HEK293 (cell line): ENCODE measurements at regions not wholly inside any gene's neighbourhood (a gene's known extent, or its start where the extent isn't known, plus 50 kb on each side); places are given as distances from the start of the nearest gene placed in this dataset.

Experiments
- CTCF ChIA-PET: fragments of 350-600 bp; formaldehyde crosslinking; extraction: SDS; loops from one replicate; lab custom pipeline; 2021; ENCODE audit warnings: antibody characterized with exemption; lab: Yijun Ruan, JAX
- POLR2A ChIA-PET: fragments of 300-600 bp; formaldehyde crosslinking; extraction: SDS; loops from one replicate; lab custom pipeline; 2020; ENCODE audit warnings: antibody characterized with exemption, inconsistent platforms; lab: Yijun Ruan, JAX
- H3K27ac ChIP-seq: fragments of 200-500 bp; sonication (Bioruptor generic); 2 replicates; pipeline ENCODE4 v1.5.1; 2014; ENCODE audit warnings: low read depth, low read length, control low read depth, inconsistent platforms; ENCODE audit errors: extremely low read depth
- H3K36me3 ChIP-seq, 2 experiments: fragments of 200-500 bp in 1 of 2; sonication (Bioruptor generic) in 1 of 2; 1 replicate in 1 of 2; 2 replicates in 1 of 2; pipeline ENCODE4 v1.5.1; 2014 to 2017; ENCODE audit warnings: inconsistent platforms in 2 of 2, low read length in 2 of 2; ENCODE audit not compliant: control insufficient read depth in 2 of 2, insufficient read depth in 1 of 2
- H3K4me1 ChIP-seq: fragments of 200-500 bp; sonication (Bioruptor generic); 2 replicates; pipeline ENCODE4 v1.5.1; 2014; ENCODE audit warnings: mild to moderate bottlenecking, low read length, inconsistent platforms; ENCODE audit not compliant: control insufficient read depth, insufficient read depth
- H3K4me3 ChIP-seq: 2 replicates; pipeline ENCODE4 v1.5.1; 2011; ENCODE audit warnings: low read depth, mild to moderate bottlenecking, control low read depth, low read length, moderate library complexity
- H3K9me3 ChIP-seq: fragments of 200-500 bp; sonication (Bioruptor generic); 2 replicates; pipeline ENCODE4 v1.5.1; 2014; ENCODE audit warnings: low read depth, low read length, inconsistent platforms; ENCODE audit not compliant: control insufficient read depth, insufficient read depth
- SALL2 ChIP-seq: fragments of 450-650 bp; formaldehyde crosslinking; IDR thresholded peaks from 2 replicates; pipeline ENCODE4 v1.5.0; 2017; ENCODE audit warnings: missing biosample characterization, mild to moderate bottlenecking, missing genetic modification characterization, borderline replicate concordance
- SETDB1 ChIP-seq: IDR thresholded peaks from one replicate; pipeline ENCODE4 v1.6.1; 2017; ENCODE audit warnings: mild to moderate bottlenecking, low read length, moderate library complexity, mixed read lengths; ENCODE audit not compliant: insufficient read length
- SP3 ChIP-seq: fragments of 450-650 bp; formaldehyde crosslinking; IDR thresholded peaks from 2 replicates; pipeline ENCODE4 v1.5.1; 2016; ENCODE audit warnings: missing biosample characterization, missing genetic modification characterization
- ZNF133 ChIP-seq: fragments of 450-650 bp; formaldehyde crosslinking; IDR thresholded peaks from 2 replicates; pipeline ENCODE4 v1.5.1; 2016; ENCODE audit warnings: missing biosample characterization, missing genetic modification characterization
- ZNF140 ChIP-seq: fragments of 450-650 bp; formaldehyde crosslinking; IDR thresholded peaks from 2 replicates; pipeline ENCODE4 v1.5.1; 2016; ENCODE audit warnings: missing biosample characterization, missing genetic modification characterization
- ZNF157 ChIP-seq: fragments of 450-650 bp; formaldehyde crosslinking; IDR thresholded peaks from 2 replicates; pipeline ENCODE4 v1.5.1; 2016; ENCODE audit warnings: missing biosample characterization, missing genetic modification characterization
- ZNF16 ChIP-seq: fragments of 450-650 bp; formaldehyde crosslinking; IDR thresholded peaks from 2 replicates; pipeline ENCODE4 v1.5.1; 2016; ENCODE audit warnings: low read depth, missing biosample characterization, missing genetic modification characterization
- ZNF202 ChIP-seq: fragments of 450-650 bp; formaldehyde crosslinking; IDR thresholded peaks from 2 replicates; pipeline ENCODE4 v1.5.1; 2016; ENCODE audit warnings: missing biosample characterization, missing genetic modification characterization, borderline replicate concordance
- ZNF292 ChIP-seq: fragments of 450-650 bp; formaldehyde crosslinking; IDR thresholded peaks from 2 replicates; pipeline ENCODE4 v1.5.1; 2016; ENCODE audit warnings: low read depth, missing biosample characterization, missing genetic modification characterization, borderline replicate concordance
- ZNF302 ChIP-seq: fragments of 450-650 bp; formaldehyde crosslinking; IDR thresholded peaks from 2 replicates; pipeline ENCODE4 v1.5.1; 2016; ENCODE audit warnings: missing biosample characterization, missing genetic modification characterization, low read depth
- ZNF423 ChIP-seq: fragments of 450-650 bp; formaldehyde crosslinking; IDR thresholded peaks from 2 replicates; pipeline ENCODE4 v1.5.1; 2016; ENCODE audit warnings: missing biosample characterization, missing genetic modification characterization
- ZNF514 ChIP-seq: fragments of 450-650 bp; formaldehyde crosslinking; IDR thresholded peaks from 2 replicates; pipeline ENCODE4 v1.5.1; 2016; ENCODE audit warnings: missing biosample characterization, missing genetic modification characterization
- ZNF571 ChIP-seq: fragments of 450-650 bp; formaldehyde crosslinking; IDR thresholded peaks from 2 replicates; pipeline ENCODE4 v1.5.0; 2017; ENCODE audit warnings: missing biosample characterization, missing genetic modification characterization
- ZNF585B ChIP-seq: fragments of 450-650 bp; formaldehyde crosslinking; IDR thresholded peaks from 2 replicates; pipeline ENCODE4 v1.5.1; 2016; ENCODE audit warnings: missing biosample characterization, missing genetic modification characterization
- ZNF621 ChIP-seq: fragments of 450-650 bp; formaldehyde crosslinking; IDR thresholded peaks from 2 replicates; pipeline ENCODE4 v1.5.1; 2017; ENCODE audit warnings: missing biosample characterization, missing genetic modification characterization
- TF ChIP-seq, protein P1 (sequence below): fragments of 450-650 bp; IDR thresholded peaks from 2 replicates; pipeline ENCODE4 v1.5.1; 2018; ENCODE audit warnings: missing biosample characterization, mild to moderate bottlenecking, missing genetic modification characterization
- TF ChIP-seq, protein P2 (sequence below): fragments of 450-650 bp; formaldehyde crosslinking; IDR thresholded peaks from 2 replicates; pipeline ENCODE4 v1.5.1; 2016; ENCODE audit warnings: missing biosample characterization, missing genetic modification characterization, low read depth
- TF ChIP-seq, protein P3 (sequence below): fragments of 450-650 bp; formaldehyde crosslinking; IDR thresholded peaks from 2 replicates; pipeline ENCODE4 v1.5.1; 2017; ENCODE audit warnings: missing biosample characterization, missing genetic modification characterization

DNA sequence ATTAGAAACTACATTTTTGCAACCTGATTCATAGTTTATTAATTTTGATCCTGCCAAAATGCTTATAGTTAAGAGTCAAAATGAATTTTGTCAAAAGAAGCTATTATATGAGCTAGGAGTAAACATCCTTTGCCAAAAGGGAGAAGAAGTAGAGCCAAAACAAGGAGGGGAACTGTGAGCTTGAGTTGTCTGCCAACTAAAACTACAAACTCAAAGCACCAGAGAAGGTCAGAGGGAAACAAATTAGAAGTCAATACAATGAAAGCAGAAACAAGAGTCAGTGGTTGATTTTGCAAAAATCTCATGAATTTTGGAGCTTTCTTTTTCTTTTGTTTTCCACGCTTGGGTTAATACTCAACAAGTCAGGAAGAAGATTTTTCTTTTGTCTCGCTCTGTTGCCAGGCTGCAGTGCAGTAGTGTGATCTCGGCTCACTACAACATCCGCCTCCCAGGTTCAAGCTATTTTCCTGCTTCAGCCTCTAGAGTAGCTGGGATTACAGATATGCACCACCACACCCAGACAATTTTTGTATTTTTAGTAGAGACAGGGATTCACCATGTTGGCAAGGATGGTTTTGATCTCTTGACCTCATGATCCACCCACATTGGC, 508.5 kb downstream of the RIT2 start:
- CTCF ChIA-PET, result interaction anchor here (0.6 to 2.7 kb wide), 2 partner anchors 11 to 267 kb away, joined by 3 to 15 read pairs; no protein-coding TSS in a partner anchor
- Histone ChIP-seq H3K4me3 (no peak overlapping the region), H3K9me3 (no peaks in the 10 kb centered on the region), H3K27ac (no peak overlapping the region), H3K4me1 (no peaks in the 10 kb centered on the region), H3K36me3 (no peaks in the 10 kb centered on the region)
- POLR2A ChIA-PET, result no interaction called here
- TF ChIP-seq ZNF133 (tag by site-specific recombination), result no peak
- no peak for TF ChIP-seq SETDB1
- no peak for TF ChIP-seq ZNF423 (tag by site-specific recombination)
- no peak for TF ChIP-seq SP3 (tag by site-specific recombination)
- TF ChIP-seq ZNF202 (tag by site-specific recombination), result no peak
- TF ChIP-seq SALL2 (tag by site-specific recombination), result no peak
- no peak for TF ChIP-seq ZNF157
- TF ChIP-seq, protein P1, sequence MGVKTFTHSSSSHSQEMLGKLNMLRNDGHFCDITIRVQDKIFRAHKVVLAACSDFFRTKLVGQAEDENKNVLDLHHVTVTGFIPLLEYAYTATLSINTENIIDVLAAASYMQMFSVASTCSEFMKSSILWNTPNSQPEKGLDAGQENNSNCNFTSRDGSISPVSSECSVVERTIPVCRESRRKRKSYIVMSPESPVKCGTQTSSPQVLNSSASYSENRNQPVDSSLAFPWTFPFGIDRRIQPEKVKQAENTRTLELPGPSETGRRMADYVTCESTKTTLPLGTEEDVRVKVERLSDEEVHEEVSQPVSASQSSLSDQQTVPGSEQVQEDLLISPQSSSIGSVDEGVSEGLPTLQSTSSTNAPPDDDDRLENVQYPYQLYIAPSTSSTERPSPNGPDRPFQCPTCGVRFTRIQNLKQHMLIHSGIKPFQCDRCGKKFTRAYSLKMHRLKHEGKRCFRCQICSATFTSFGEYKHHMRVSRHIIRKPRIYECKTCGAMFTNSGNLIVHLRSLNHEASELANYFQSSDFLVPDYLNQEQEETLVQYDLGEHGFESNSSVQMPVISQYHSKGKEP (tag by site-specific recombination), result no peak
- no peak for TF ChIP-seq ZNF140
- no peak for TF ChIP-seq ZNF292 (tag by site-specific recombination)
- no peak for TF ChIP-seq ZNF585B (tag by site-specific recombination)

DNA sequence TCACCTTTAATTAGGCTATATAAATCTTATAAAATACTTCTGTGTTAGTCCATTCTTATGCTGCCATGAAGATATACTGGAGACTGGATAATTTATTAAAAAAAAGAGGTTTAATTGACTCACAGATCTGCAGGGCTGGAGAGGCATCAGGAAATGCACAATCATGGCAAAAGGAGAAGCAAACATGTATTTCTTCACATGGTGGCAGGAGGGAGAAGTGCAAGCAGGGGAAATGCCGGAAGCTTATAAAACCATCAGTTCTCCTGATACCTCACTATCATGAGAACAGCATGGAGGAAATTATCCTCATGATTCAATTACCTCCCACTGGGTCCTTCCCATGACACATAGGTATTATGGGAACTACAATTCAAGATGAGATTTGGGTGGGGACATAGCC, 504.4 kb downstream of the RIT2 start:
- Histone ChIP-seq H3K4me1 (no peaks in the 10 kb centered on the region; the same call in 1 of the 2 replicates), H3K27ac (no peak overlapping the region), H3K36me3 (no peaks in the 10 kb centered on the region), H3K9me3 (no peaks in the 10 kb centered on the region), H3K4me3 (no peak overlapping the region)
- ChIA-PET CTCF (interaction anchor here (0.6 kb wide), 1 partner anchor 15 kb away, joined by 3 read pairs; no protein-coding TSS in a partner anchor), POLR2A (no interaction called here)
- TF ChIP-seq ZNF16 (tag by site-specific recombination) (no peak), ZNF621 (tag by site-specific recombination) (no peak), ZNF571 (tag by site-specific recombination) (no peak), ZNF302 (tag by site-specific recombination) (no peak), ZNF514 (tag by site-specific recombination) (no peak)
- TF ChIP-seq, protein P2, sequence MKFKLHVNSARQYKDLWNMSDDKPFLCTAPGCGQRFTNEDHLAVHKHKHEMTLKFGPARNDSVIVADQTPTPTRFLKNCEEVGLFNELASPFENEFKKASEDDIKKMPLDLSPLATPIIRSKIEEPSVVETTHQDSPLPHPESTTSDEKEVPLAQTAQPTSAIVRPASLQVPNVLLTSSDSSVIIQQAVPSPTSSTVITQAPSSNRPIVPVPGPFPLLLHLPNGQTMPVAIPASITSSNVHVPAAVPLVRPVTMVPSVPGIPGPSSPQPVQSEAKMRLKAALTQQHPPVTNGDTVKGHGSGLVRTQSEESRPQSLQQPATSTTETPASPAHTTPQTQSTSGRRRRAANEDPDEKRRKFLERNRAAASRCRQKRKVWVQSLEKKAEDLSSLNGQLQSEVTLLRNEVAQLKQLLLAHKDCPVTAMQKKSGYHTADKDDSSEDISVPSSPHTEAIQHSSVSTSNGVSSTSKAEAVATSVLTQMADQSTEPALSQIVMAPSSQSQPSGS (tag by site-specific recombination), result no peak
- TF ChIP-seq, protein P3, sequence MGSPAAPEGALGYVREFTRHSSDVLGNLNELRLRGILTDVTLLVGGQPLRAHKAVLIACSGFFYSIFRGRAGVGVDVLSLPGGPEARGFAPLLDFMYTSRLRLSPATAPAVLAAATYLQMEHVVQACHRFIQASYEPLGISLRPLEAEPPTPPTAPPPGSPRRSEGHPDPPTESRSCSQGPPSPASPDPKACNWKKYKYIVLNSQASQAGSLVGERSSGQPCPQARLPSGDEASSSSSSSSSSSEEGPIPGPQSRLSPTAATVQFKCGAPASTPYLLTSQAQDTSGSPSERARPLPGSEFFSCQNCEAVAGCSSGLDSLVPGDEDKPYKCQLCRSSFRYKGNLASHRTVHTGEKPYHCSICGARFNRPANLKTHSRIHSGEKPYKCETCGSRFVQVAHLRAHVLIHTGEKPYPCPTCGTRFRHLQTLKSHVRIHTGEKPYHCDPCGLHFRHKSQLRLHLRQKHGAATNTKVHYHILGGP (tag by site-specific recombination), result no peak
